ENCODE measurements at regions not wholly inside any gene's neighbourhood (a gene's known extent, or its start where the extent isn't known, plus 50 kb on each side); places are given as distances from the start of the nearest gene placed in this dataset.

DNA sequence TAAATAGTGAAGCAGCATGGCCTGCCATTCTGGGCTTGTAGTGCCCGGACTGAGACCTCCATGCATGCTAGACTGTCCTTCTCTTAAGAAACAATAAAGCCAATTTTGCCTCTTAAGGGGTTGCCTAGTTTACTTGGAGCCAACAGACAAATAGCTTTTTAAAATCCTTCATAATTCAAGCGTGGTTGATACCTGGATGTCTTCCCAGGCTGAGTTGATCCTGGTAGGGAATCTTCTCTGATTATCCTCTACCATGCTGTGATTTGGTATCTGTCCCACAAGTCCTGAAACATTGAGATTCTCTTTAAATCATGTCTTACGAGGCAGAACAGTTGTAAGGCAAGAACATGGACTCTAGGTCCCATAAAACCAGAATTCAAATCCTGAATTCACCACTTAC, 359.6 kb upstream of the CCL2 start:
- no peak overlapping the region for H3K27ac ChIP-seq (ENCODE audit: low read depth in 2 of 2, low read length in 2 of 2)
- TF ChIP-seq, protein P1, sequence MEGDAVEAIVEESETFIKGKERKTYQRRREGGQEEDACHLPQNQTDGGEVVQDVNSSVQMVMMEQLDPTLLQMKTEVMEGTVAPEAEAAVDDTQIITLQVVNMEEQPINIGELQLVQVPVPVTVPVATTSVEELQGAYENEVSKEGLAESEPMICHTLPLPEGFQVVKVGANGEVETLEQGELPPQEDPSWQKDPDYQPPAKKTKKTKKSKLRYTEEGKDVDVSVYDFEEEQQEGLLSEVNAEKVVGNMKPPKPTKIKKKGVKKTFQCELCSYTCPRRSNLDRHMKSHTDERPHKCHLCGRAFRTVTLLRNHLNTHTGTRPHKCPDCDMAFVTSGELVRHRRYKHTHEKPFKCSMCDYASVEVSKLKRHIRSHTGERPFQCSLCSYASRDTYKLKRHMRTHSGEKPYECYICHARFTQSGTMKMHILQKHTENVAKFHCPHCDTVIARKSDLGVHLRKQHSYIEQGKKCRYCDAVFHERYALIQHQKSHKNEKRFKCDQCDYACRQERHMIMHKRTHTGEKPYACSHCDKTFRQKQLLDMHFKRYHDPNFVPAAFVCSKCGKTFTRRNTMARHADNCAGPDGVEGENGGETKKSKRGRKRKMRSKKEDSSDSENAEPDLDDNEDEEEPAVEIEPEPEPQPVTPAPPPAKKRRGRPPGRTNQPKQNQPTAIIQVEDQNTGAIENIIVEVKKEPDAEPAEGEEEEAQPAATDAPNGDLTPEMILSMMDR (IDR thresholded peaks at IDR 0.05; ENCODE audit: borderline replicate concordance, extremely low read depth, insufficient read depth): no peak
- H3K9me3 ChIP-seq (ENCODE audit: control insufficient read depth in 2 of 3, insufficient read depth in 1 of 3, low read length in 3 of 3): no peaks in the 10 kb centered on the region
- intact Hi-C loops (cut with DNase I): no loop called here
- no peaks in the 10 kb centered on the region for H3K27me3 ChIP-seq (ENCODE audit: control insufficient read depth, insufficient read depth, low read length)
- FAIRE-seq (no peak), DNase-seq (no peak)
- H3K9ac ChIP-seq (ENCODE audit: low read length in 3 of 3): no peak overlapping the region
- H3K4me3 ChIP-seq (ENCODE audit: low read length in 3 of 3): no peak overlapping the region
- H3K36me3 ChIP-seq (ENCODE audit: control insufficient read depth in 2 of 3, insufficient read depth in 3 of 3, low read length in 3 of 3): no peaks in the 10 kb centered on the region
- H3K4me1 ChIP-seq (ENCODE audit: control insufficient read depth in 2 of 3, insufficient read depth in 2 of 3, low read depth in 1 of 3, low read length in 3 of 3): no peaks in the 10 kb centered on the region

DNA sequence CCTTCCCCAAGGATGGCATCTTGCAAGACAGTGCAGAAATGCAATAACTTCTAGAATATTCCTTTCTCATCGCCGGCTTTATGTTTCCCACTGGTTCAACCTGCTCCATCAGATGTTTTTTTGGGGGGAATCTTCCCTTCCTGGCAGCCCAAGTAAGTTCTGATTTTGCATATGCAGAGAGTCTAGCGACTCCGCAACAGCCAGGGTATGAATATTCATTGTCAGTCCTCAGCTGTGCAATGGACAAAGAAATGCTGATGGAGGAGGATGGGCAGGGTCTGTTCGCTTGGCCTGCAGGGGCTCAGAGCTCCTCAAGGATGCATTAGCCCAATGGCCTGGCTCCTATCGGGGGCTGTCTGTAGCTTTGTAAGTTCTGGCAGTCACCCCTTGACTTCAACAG, 358.8 kb upstream of the CCL2 start:
- no peaks in the 10 kb centered on the region for H3K9me3 ChIP-seq (ENCODE audit: control insufficient read depth in 2 of 3, insufficient read depth in 1 of 3, low read length in 3 of 3)
- FAIRE-seq: no peak

DNA sequence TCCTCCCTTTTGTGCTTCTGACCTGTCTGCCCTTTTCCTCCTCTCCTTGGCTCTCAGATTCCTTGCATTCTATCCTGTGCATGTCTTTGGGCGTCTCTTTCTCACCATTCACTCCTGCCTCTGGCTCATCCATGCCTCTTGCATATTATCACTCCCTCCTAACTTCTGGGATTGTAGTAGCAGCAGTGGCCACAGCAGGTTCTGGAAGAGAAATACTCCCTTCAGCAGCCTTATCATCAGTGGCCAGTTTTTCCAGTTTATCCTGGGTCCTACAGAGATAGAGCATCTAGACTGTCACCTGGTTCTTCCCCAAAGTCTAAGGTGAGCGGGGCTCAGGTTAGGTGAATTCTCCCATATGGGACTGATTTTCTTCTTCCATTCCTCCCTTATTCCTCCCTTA, 354.0 kb upstream of the CCL2 start:
- H3K27me3 ChIP-seq (ENCODE audit: control insufficient read depth, insufficient read depth, low read length): no peaks in the 10 kb centered on the region
- no peak overlapping the region for H3K4me3 ChIP-seq (ENCODE audit: low read length in 3 of 3)
- no peak overlapping the region for H3K27ac ChIP-seq (ENCODE audit: low read depth in 2 of 2, low read length in 2 of 2)
- H3K4me1 ChIP-seq (ENCODE audit: control insufficient read depth in 2 of 3, insufficient read depth in 2 of 3, low read depth in 1 of 3, low read length in 3 of 3): no peaks in the 10 kb centered on the region
- no peak for DNase-seq
- TF ChIP-seq, protein P1 (IDR thresholded peaks at IDR 0.05; ENCODE audit: borderline replicate concordance, extremely low read depth, insufficient read depth): no peak
- no peaks in the 10 kb centered on the region for H3K36me3 ChIP-seq (ENCODE audit: control insufficient read depth in 2 of 3, insufficient read depth in 3 of 3, low read length in 3 of 3)
- no peak for FAIRE-seq
- no peaks in the 10 kb centered on the region for H3K9me3 ChIP-seq (ENCODE audit: control insufficient read depth in 2 of 3, insufficient read depth in 1 of 3, low read length in 3 of 3)
- no peak overlapping the region for H3K9ac ChIP-seq (ENCODE audit: low read length in 3 of 3)
- intact Hi-C loops (cut with DNase I): no loop called here

More for the DNA sequence above, 358.8 kb upstream of the CCL2 start:
- Histone ChIP-seq H3K27me3 (ENCODE audit: control insufficient read depth, insufficient read depth, low read length) (no peaks in the 10 kb centered on the region), H3K4me1 (ENCODE audit: control insufficient read depth in 2 of 3, insufficient read depth in 2 of 3, low read depth in 1 of 3, low read length in 3 of 3) (no peaks in the 10 kb centered on the region), H3K27ac (ENCODE audit: low read depth in 2 of 2, low read length in 2 of 2) (no peak overlapping the region), H3K4me3 (ENCODE audit: low read length in 3 of 3) (no peak overlapping the region), H3K36me3 (ENCODE audit: control insufficient read depth in 2 of 3, insufficient read depth in 3 of 3, low read length in 3 of 3) (no peaks in the 10 kb centered on the region), H3K9ac (ENCODE audit: low read length in 3 of 3) (no peak overlapping the region)
- TF ChIP-seq, protein P1 (IDR thresholded peaks at IDR 0.05; ENCODE audit: borderline replicate concordance, extremely low read depth, insufficient read depth): no peak
- no peak for DNase-seq
- intact Hi-C loops (cut with DNase I): no loop called here

DNA sequence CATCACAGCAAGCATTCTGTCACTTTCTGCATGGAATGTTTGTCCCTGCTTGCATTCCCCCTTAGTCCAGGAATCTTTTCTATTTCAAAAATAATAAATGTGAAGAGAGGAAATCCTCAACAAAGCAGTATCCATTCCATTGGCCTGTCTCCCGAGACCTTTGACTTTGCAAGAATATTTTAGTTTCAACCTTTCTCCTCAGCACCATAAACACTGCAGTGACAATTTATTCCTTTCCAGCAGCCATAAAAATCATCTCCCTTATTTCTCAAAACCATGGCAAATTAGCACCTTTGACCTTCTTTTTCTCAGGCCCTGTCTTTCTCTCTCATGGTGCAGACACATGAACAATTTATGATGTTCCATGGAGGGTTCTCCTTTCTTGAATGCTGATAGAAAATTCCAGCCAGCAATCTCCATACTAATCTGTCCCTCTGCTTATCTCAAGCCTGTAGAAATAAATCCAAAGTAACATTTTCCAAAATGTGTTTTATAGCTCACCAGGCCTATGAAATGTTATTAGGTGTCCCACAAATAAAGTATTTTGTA, 352.1 kb upstream of the CCL2 start:
- no peaks in the 10 kb centered on the region for H3K27me3 ChIP-seq (ENCODE audit: control insufficient read depth, insufficient read depth, low read length)
- DNase-seq: peak in 2 of 5 donors; percentile 32 to 58

More for the DNA sequence above, 352.1 kb upstream of the CCL2 start:
- TF ChIP-seq, protein P1 (IDR thresholded peaks at IDR 0.05; ENCODE audit: borderline replicate concordance, extremely low read depth, insufficient read depth): no peak
- no peak overlapping the region for H3K27ac ChIP-seq (ENCODE audit: low read depth in 2 of 2, low read length in 2 of 2)
- H3K36me3 ChIP-seq (ENCODE audit: control insufficient read depth in 2 of 3, insufficient read depth in 3 of 3, low read length in 3 of 3): no peaks in the 10 kb centered on the region
- intact Hi-C loops (cut with DNase I): no loop called here
- H3K9me3 ChIP-seq (ENCODE audit: control insufficient read depth in 2 of 3, insufficient read depth in 1 of 3, low read length in 3 of 3): no peaks in the 10 kb centered on the region
- H3K4me3 ChIP-seq (ENCODE audit: low read length in 3 of 3): no peak overlapping the region
- no peak for FAIRE-seq
- H3K4me1 ChIP-seq (ENCODE audit: control insufficient read depth in 2 of 3, insufficient read depth in 2 of 3, low read depth in 1 of 3, low read length in 3 of 3): no peaks in the 10 kb centered on the region
- no peak overlapping the region for H3K9ac ChIP-seq (ENCODE audit: low read length in 3 of 3)

Data from kidney (tissue), 13 donors.